ENCODE measurements at regions not wholly inside any gene's neighbourhood (a gene's known extent, or its start where the extent isn't known, plus 50 kb on each side); places are given as distances from the start of the nearest gene placed in this dataset.

- H3K27ac ChIP-seq (ENCODE audit: low read depth, low read length) = no peak overlapping the region
- DNase-seq = peak; percentile 24
Measured at GRCh38 chr2:133968446-133968845, 285.4 kb upstream of the MGAT5 start.

DNA sequence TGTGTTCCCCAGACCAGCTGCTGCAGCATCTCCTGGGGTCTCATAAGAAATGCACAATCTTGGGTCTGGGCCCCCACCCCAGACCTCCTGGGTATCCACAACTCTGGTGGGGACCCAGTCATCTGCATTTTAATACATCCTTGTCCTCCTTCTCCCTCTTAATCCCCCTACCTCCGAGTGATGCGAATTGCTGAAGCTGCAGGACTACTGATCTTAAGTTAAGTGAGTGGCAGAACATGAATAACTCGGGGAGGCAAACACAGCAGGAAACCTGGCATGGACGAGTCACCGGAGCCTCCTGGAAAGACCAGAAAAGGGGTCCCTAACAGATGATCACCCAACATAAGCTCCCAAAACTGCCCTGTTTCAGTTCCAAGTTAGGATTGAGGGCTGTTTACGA is 283.2 kb upstream of the MGAT5 start:
- no peak for TF ChIP-seq CTCF (conservative IDR thresholded peaks at IDR 0.05)
- H3K4me1 ChIP-seq (ENCODE audit: control insufficient read depth, insufficient read depth, low read length) = no peaks in the 10 kb centered on the region
- Mint-ChIP-seq H3K36me3 (ENCODE audit: low read depth) (no peaks in the 10 kb centered on the region), H3K4me1 (peaks cover 13% of the 10 kb centered on the region), H3K4me3 (no peak overlapping the region), H3K27me3 (ENCODE audit: insufficient read depth) (peaks cover 10% of the 10 kb centered on the region), H3K9me3 (no peaks in the 10 kb centered on the region), H3K27ac (no peak overlapping the region)
- no peaks in the 10 kb centered on the region for H3K36me3 ChIP-seq (ENCODE audit: control insufficient read depth, insufficient read depth, low read length)
- no peak overlapping the region for H3K9ac ChIP-seq (ENCODE audit: extremely low read depth, low read length, poor library complexity, severe bottlenecking)
- 70% methylated on average over 6 of the region's 6 CpGs; no CpG with 5 or more reads in 1 of the 2 experiments for WGBS, 2 experiments (ENCODE audit: insufficient coverage in 1 of 2, insufficient read length in 1 of 2)
- DNase-seq = peak; percentile 54
- no peak overlapping the region for H3K27ac ChIP-seq (ENCODE audit: low read depth, low read length)
- H3K4me3 ChIP-seq (ENCODE audit: low read length) = no peak overlapping the region
- no peaks in the 10 kb centered on the region for H3K9me3 ChIP-seq (ENCODE audit: control insufficient read depth, low read length)
- peaks cover 14% of the 10 kb centered on the region for H3K27me3 ChIP-seq (ENCODE audit: control insufficient read depth, insufficient read depth, low read length, poor library complexity, severe bottlenecking)

More at GRCh38 chr2:133968446-133968845, 285.4 kb upstream of the MGAT5 start:
- H3K27me3 Mint-ChIP-seq (ENCODE audit: insufficient read depth) = peaks cover 11% of the 10 kb centered on the region
- Histone ChIP-seq H3K4me3 (ENCODE audit: low read length) (no peak overlapping the region), H3K27me3 (ENCODE audit: control insufficient read depth, insufficient read depth, low read length, poor library complexity, severe bottlenecking) (peaks cover 14% of the 10 kb centered on the region), H3K9ac (ENCODE audit: extremely low read depth, low read length, poor library complexity, severe bottlenecking) (no peak overlapping the region), H3K36me3 (ENCODE audit: control insufficient read depth, insufficient read depth, low read length) (no peaks in the 10 kb centered on the region), H3K4me1 (ENCODE audit: control insufficient read depth, insufficient read depth, low read length) (no peaks in the 10 kb centered on the region), H3K9me3 (ENCODE audit: control insufficient read depth, low read length) (no peaks in the 10 kb centered on the region)
- H3K4me3 Mint-ChIP-seq = no peak overlapping the region
- H3K36me3 Mint-ChIP-seq (ENCODE audit: low read depth) = no peaks in the 10 kb centered on the region
- 92 to 100% methylated on average over 1 to 3 of the region's 3 CpGs for WGBS, 2 experiments (ENCODE audit: insufficient coverage in 1 of 2, insufficient read length in 1 of 2)
- no peak for TF ChIP-seq CTCF (conservative IDR thresholded peaks at IDR 0.05)
- peaks cover 13% of the 10 kb centered on the region for H3K4me1 Mint-ChIP-seq
- no peak overlapping the region for H3K27ac Mint-ChIP-seq
- H3K9me3 Mint-ChIP-seq = no peaks in the 10 kb centered on the region

DNA sequence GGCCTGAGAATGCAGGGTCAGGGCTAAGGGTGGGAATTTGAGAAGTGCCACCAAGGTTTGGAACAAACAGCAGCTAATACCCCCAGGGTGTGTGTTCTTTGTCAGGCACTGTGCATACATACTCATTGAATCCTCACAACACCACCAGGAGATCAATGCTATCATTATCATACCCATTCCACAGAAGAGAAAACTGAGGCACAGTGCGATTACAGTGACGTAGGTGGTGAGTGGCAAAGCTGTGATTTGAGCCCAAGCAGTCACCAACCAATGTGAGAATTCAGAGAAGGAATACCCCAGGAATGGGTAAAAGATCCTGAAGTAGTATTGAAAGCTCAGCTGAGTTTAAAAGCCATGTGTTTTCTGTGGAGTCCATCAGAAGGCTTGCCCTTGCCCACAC is 281.6 kb upstream of the MGAT5 start:
- Mint-ChIP-seq H3K4me1 (peaks cover 13% of the 10 kb centered on the region), H3K36me3 (ENCODE audit: low read depth) (no peaks in the 10 kb centered on the region), H3K4me3 (no peak overlapping the region), H3K27ac (no peak overlapping the region), H3K9me3 (no peaks in the 10 kb centered on the region), H3K27me3 (ENCODE audit: insufficient read depth) (peaks cover 11% of the 10 kb centered on the region)
- 89% methylated on average over 2 of the region's 2 CpGs; no CpG with 5 or more reads in 1 of the 2 experiments for whole genome bisulfite sequencing, 2 experiments (ENCODE audit: insufficient coverage in 1 of 2, insufficient read length in 1 of 2)
- Histone ChIP-seq H3K27ac (ENCODE audit: low read depth, low read length) (no peak overlapping the region), H3K4me3 (ENCODE audit: low read length) (no peak overlapping the region), H3K27me3 (ENCODE audit: control insufficient read depth, insufficient read depth, low read length, poor library complexity, severe bottlenecking) (peaks cover 14% of the 10 kb centered on the region), H3K9ac (ENCODE audit: extremely low read depth, low read length, poor library complexity, severe bottlenecking) (no peak overlapping the region), H3K4me1 (ENCODE audit: control insufficient read depth, insufficient read depth, low read length) (no peaks in the 10 kb centered on the region), H3K36me3 (ENCODE audit: control insufficient read depth, insufficient read depth, low read length) (no peaks in the 10 kb centered on the region), H3K9me3 (ENCODE audit: control insufficient read depth, low read length) (no peaks in the 10 kb centered on the region)
- DNase-seq = no peak
- no peak for TF ChIP-seq CTCF (conservative IDR thresholded peaks at IDR 0.05)
